ENCODE measurements at regions not wholly inside any gene's neighbourhood (a gene's known extent, or its start where the extent isn't known, plus 50 kb on each side); places are given as distances from the start of the nearest gene placed in this dataset. TPM values are rescaled to one million over a fixed set of nuclear protein-coding genes. Genes with fewer than 3 reads are reported as not detected.
A peak's percentile ranks its signal among the peaks of the same experiment; 100 is the strongest.

- intact Hi-C loops (cut with DNase I) = no loop called here
Measured at GRCh38 chr11:43602670-43603069, 77.9 kb upstream of the HSD17B12 start.

GRCh38 chr11:43614214-43614613 is 66.3 kb upstream of the HSD17B12 start:
- DNase-seq (no peak), ATAC-seq (no peak)
- no peak overlapping the region for H3K27ac ChIP-seq
- no peaks in the 10 kb centered on the region for H3K36me3 ChIP-seq
- no peak for TF ChIP-seq CTCF (IDR thresholded peaks at IDR 0.05)
- H3K27me3 ChIP-seq (ENCODE audit: low read depth) = no peaks in the 10 kb centered on the region
- intact Hi-C loops (cut with DNase I) = no loop called here
- no peaks in the 10 kb centered on the region for H3K9me3 ChIP-seq
- no peaks in the 10 kb centered on the region for H3K4me1 ChIP-seq
- no peak overlapping the region for H3K4me3 ChIP-seq

More at GRCh38 chr11:43602670-43603069, 77.9 kb upstream of the HSD17B12 start:
- no peaks in the 10 kb centered on the region for H3K36me3 ChIP-seq
- no peak overlapping the region for H3K27ac ChIP-seq
- H3K27me3 ChIP-seq (ENCODE audit: low read depth) = peaks cover 20% of the 10 kb centered on the region
- H3K4me1 ChIP-seq = no peaks in the 10 kb centered on the region
- H3K4me3 ChIP-seq = no peak overlapping the region
- ATAC-seq = peak; percentile 54 to 58
- H3K9me3 ChIP-seq = no peaks in the 10 kb centered on the region
- TF ChIP-seq CTCF (IDR thresholded peaks at IDR 0.05) = no peak
- DNase-seq = no peak

- no peak for TF ChIP-seq CTCF (IDR thresholded peaks at IDR 0.05)
- no peak for DNase-seq
- H3K4me1 ChIP-seq = no peaks in the 10 kb centered on the region
- ATAC-seq = no peak
- H3K27me3 ChIP-seq (ENCODE audit: low read depth) = peaks cover 9% of the 10 kb centered on the region
- no peaks in the 10 kb centered on the region for H3K9me3 ChIP-seq
- H3K27ac ChIP-seq = no peak overlapping the region
- H3K4me3 ChIP-seq = no peak overlapping the region
- H3K36me3 ChIP-seq = no peaks in the 10 kb centered on the region
- intact Hi-C loops (cut with DNase I) = no loop called here
Measured at GRCh38 chr11:43619863-43620505, 60.6 kb upstream of the HSD17B12 start.

GRCh38 chr11:43626798-43627197 is 53.7 kb upstream of the HSD17B12 start:
- ATAC-seq (no peak), DNase-seq (no peak)
- peaks cover 12% of the 10 kb centered on the region for H3K27me3 ChIP-seq (ENCODE audit: low read depth)
- no peaks in the 10 kb centered on the region for H3K4me1 ChIP-seq
- H3K36me3 ChIP-seq = no peaks in the 10 kb centered on the region
- intact Hi-C loops (cut with DNase I) = no loop called here
- no peak for TF ChIP-seq CTCF (IDR thresholded peaks at IDR 0.05)
- no peak overlapping the region for H3K27ac ChIP-seq
- no peaks in the 10 kb centered on the region for H3K9me3 ChIP-seq
- H3K4me3 ChIP-seq = no peak overlapping the region

Small RNA genes lying in the stretch of these regions (microRNA-seq; reads per million reads assigned to microRNA genes)
- 2.0 reads per million for gene MIR129-2 (ENCODE audit: borderline number of aligned reads)
- not detected for gene MIR670 (ENCODE audit: borderline number of aligned reads)
